Upper lobe of left lung (tissue), 6 donors: ENCODE measurements at regions not wholly inside any gene's neighbourhood (a gene's known extent, or its start where the extent isn't known, plus 50 kb on each side); places are given as distances from the start of the nearest gene placed in this dataset.
A peak's percentile ranks its signal among the peaks of the same experiment; 100 is the strongest.

Experiments used
- ATAC-seq, 2 donors: fragments of 200-7000 bp; cut with Tn5 transposase; one replicate each; pipeline ENCODE4 v1.9.1; 2022; ENCODE audit warnings: mild to moderate bottlenecking in 2 of 2, moderate library complexity in 2 of 2; ENCODE audit not compliant: low FRiP score in 2 of 2
- DNase-seq, 2 donors: peaks; one replicate each; pipeline ENCODE4 v3.0.0-alpha.2; 2019 to 2020
- H3K27ac ChIP-seq, 4 donors: fragments of 200-600 bp; sonication (generic); one replicate each; pipeline ENCODE4 v1.5.1; 2016 to 2019
- H3K27me3 ChIP-seq, 4 donors: fragments of 200-600 bp; sonication (generic); one replicate each; pipeline ENCODE4 v1.5.1; 2017 to 2019
- H3K36me3 ChIP-seq, 4 donors: fragments of 200-600 bp; sonication (generic); one replicate each; pipeline ENCODE4 v1.5.1; 2016 to 2019
- H3K4me1 ChIP-seq, 4 donors: fragments of 200-600 bp; sonication (generic); one replicate each; pipeline ENCODE4 v1.5.1; 2018 to 2019
- H3K4me3 ChIP-seq, 4 donors: fragments of 200-600 bp; sonication (generic); one replicate each; pipeline ENCODE4 v1.5.1; 2017 to 2019; ENCODE audit warnings: mild to moderate bottlenecking in 2 of 4, moderate library complexity in 1 of 4
- H3K9me3 ChIP-seq, 4 donors: fragments of 200-600 bp; sonication (generic); one replicate each; pipeline ENCODE4 v1.5.1; 2018 to 2019
- EP300 ChIP-seq, 4 donors: sonication (generic); formaldehyde crosslinking; IDR thresholded peaks; one replicate each; pipeline ENCODE4 v1.5.1; 2017; ENCODE audit warnings: antibody characterized with exemption in 4 of 4, control low read depth in 2 of 4
- POLR2A ChIP-seq, 4 donors: fragments of 450-650 bp; IDR thresholded peaks; one replicate each; pipeline ENCODE4 v1.5.1; 2016 to 2017; ENCODE audit warnings: antibody characterized with exemption in 4 of 4, mild to moderate bottlenecking in 2 of 4
- POLR2AphosphoS5 ChIP-seq, 2 donors: sonication (generic); formaldehyde crosslinking; IDR thresholded peaks; one replicate each; pipeline ENCODE4 v1.5.1; 2017; ENCODE audit warnings: antibody characterized with exemption in 2 of 2
- WGBS, 2 donors: methylation state at CpG; one replicate each; pipeline ENCODE4 v1.1.5; 2017 to 2018; 5-methylcytosine and 5-hydroxymethylcytosine counted together
- TF ChIP-seq, protein P1 (sequence below), 6 experiments: fragments of 450-650 bp in 4 of 6; fragments of 200-600 bp in 2 of 6; sonication (generic) in 2 of 6; IDR thresholded peaks; one replicate each; pipeline ENCODE4 v1.5.1; 2016 to 2019; ENCODE audit warnings: antibody characterized with exemption in 6 of 6
- donor health status: DM: no; HTN: no; CAD: no; lungs with moderate emphysema.
- donor health status: DM: no; HTN: yes; CAD: no; lungs with severe emphysema.

GRCh38 chrX:68950937-68951336 is 122.1 kb downstream of the EFNB1 start:
- no peak for TF ChIP-seq POLR2AphosphoS5 (IDR thresholded peaks at IDR 0.05)
- TF ChIP-seq, protein P1, sequence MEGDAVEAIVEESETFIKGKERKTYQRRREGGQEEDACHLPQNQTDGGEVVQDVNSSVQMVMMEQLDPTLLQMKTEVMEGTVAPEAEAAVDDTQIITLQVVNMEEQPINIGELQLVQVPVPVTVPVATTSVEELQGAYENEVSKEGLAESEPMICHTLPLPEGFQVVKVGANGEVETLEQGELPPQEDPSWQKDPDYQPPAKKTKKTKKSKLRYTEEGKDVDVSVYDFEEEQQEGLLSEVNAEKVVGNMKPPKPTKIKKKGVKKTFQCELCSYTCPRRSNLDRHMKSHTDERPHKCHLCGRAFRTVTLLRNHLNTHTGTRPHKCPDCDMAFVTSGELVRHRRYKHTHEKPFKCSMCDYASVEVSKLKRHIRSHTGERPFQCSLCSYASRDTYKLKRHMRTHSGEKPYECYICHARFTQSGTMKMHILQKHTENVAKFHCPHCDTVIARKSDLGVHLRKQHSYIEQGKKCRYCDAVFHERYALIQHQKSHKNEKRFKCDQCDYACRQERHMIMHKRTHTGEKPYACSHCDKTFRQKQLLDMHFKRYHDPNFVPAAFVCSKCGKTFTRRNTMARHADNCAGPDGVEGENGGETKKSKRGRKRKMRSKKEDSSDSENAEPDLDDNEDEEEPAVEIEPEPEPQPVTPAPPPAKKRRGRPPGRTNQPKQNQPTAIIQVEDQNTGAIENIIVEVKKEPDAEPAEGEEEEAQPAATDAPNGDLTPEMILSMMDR (IDR thresholded peaks at IDR 0.05): no peak
- TF ChIP-seq POLR2A (IDR thresholded peaks at IDR 0.05): no peak
- TF ChIP-seq EP300 (IDR thresholded peaks at IDR 0.05): no peak
- H3K36me3 ChIP-seq: no peaks in the 10 kb centered on the region
- ATAC-seq: no peak
- H3K27ac ChIP-seq: no peak overlapping the region
- no peak overlapping the region for H3K4me3 ChIP-seq
- H3K9me3 ChIP-seq: peaks cover 0 to 4% (median 0%) of the 10 kb centered on the region in 4 donors
- no peak for DNase-seq
- no peaks in the 10 kb centered on the region for H3K4me1 ChIP-seq
- 41 to 87% methylated on average over 2 of the region's 2 CpGs for WGBS, 2 donors
- no peaks in the 10 kb centered on the region for H3K27me3 ChIP-seq

DNA sequence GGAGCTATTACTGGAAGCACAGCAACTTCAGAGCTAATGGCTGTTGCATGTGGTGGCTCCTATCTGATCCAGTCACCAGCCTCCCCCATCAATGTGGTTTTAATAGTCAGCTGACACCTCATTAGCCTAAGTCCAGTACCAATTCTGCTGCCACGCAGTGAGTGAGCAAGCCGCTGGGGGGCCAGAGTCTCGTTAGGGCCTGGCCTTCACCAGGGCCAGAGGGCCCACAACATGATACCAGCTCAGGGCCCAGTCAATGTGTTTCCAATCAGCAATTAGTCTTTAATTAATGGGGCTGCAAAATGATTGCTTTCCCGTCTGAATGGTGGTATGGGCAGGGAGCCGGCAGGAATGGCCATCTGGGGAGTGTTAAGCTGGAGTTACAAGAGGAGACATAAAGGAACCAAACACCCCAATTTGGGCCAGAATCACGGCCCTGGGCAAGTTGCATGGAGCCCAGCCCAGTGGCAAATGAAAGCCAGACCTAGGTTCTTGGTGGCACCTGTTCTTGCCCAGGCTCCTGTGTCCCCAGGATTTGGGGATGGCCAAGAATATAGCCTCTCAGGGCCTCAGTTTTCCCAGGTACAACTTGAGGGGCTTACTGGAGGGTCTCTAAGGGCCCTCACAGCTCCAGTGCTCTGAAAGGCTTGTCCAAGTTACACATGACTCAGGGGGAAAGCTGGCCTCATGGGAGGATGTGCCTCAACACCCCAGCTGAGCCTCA is 119.2 kb downstream of the EFNB1 start:
- ATAC-seq (no peak), DNase-seq (no peak)
- Histone ChIP-seq H3K27ac (no peak overlapping the region), H3K4me3 (no peak overlapping the region), H3K27me3 (no peaks in the 10 kb centered on the region), H3K9me3 (no peaks in the 10 kb centered on the region), H3K36me3 (no peaks in the 10 kb centered on the region), H3K4me1 (peaks cover 0 to 3% (median 0%) of the 10 kb centered on the region in 4 donors)
- WGBS, 2 donors: 81% methylated on average over 6 of the region's 6 CpGs; no CpG with 5 or more reads in 1 of the 2 donors
- no peak for TF ChIP-seq POLR2A (IDR thresholded peaks at IDR 0.05)
- TF ChIP-seq EP300 (IDR thresholded peaks at IDR 0.05): no peak
- TF ChIP-seq, protein P1 (IDR thresholded peaks at IDR 0.05): no peak
- no peak for TF ChIP-seq POLR2AphosphoS5 (IDR thresholded peaks at IDR 0.05)

DNA sequence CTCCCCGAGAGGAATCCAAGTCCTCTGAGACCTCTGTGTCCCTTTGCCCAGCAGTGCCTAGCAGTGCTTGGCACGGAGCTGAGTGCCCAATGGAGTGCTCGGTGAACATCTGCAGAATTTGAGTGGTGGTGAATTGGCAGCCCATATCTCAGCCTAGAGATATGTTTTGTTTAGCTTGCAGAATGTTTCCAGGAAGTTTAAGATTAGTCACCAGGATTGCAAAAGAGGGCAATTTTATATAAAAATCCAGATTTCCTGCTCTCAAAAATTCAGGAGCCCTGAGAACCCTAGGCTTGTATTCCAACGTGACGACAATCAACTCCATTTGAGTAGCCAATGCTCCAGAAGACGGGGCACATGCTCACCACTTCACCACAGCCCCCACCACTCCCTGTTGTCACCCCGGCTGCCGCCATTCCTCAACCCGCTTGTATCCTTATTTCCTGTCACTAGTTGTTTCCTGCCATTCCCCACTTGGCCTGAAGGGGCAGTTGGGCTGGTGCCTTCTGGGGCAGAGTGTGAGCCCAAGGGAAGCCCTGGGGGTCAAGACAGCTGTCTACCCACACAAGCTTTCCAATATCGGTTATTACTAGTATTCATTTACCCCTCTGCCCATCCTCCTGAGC is 116.9 kb downstream of the EFNB1 start:
- DNase-seq: no peak
- no peak for ATAC-seq
- Histone ChIP-seq H3K36me3 (no peaks in the 10 kb centered on the region), H3K27ac (no peak overlapping the region), H3K9me3 (no peaks in the 10 kb centered on the region), H3K27me3 (no peaks in the 10 kb centered on the region), H3K4me3 (no peak overlapping the region), H3K4me1 (peaks cover 0 to 3% (median 0%) of the 10 kb centered on the region in 4 donors)
- WGBS, 2 donors: 74 to 88% methylated on average over 8 to 10 of the region's 10 CpGs
- TF ChIP-seq POLR2A (IDR thresholded peaks at IDR 0.05) (no peak), EP300 (IDR thresholded peaks at IDR 0.05) (no peak), POLR2AphosphoS5 (IDR thresholded peaks at IDR 0.05) (no peak)
- TF ChIP-seq, protein P1 (IDR thresholded peaks at IDR 0.05): peak in 3 of 6 experiments; percentile 7 to 14 (median 12)

- Histone ChIP-seq H3K36me3 (no peaks in the 10 kb centered on the region), H3K27ac (no peak overlapping the region), H3K4me1 (peaks cover 0 to 3% (median 0%) of the 10 kb centered on the region in 4 donors), H3K4me3 (no peak overlapping the region), H3K27me3 (no peaks in the 10 kb centered on the region), H3K9me3 (no peaks in the 10 kb centered on the region)
- WGBS, 2 donors: 72 to 100% methylated on average over 1 to 2 of the region's 2 CpGs
- no peak for DNase-seq
- ATAC-seq: no peak
- TF ChIP-seq, protein P1 (IDR thresholded peaks at IDR 0.05): no peak
- TF ChIP-seq POLR2AphosphoS5 (IDR thresholded peaks at IDR 0.05): no peak
- no peak for TF ChIP-seq POLR2A (IDR thresholded peaks at IDR 0.05)
- TF ChIP-seq EP300 (IDR thresholded peaks at IDR 0.05): no peak
Observed at GRCh38 chrX:68945081-68945602, 116.3 kb downstream of the EFNB1 start.
